ENCODE measurements at regions not wholly inside any gene's neighbourhood (a gene's known extent, or its start where the extent isn't known, plus 50 kb on each side); places are given as distances from the start of the nearest gene placed in this dataset.
"Not testable (repeated sequence)": the region's sequence is repeated elsewhere in the genome, so short reads cannot be mapped to it uniquely, and the experiment has no call there.

DNA sequence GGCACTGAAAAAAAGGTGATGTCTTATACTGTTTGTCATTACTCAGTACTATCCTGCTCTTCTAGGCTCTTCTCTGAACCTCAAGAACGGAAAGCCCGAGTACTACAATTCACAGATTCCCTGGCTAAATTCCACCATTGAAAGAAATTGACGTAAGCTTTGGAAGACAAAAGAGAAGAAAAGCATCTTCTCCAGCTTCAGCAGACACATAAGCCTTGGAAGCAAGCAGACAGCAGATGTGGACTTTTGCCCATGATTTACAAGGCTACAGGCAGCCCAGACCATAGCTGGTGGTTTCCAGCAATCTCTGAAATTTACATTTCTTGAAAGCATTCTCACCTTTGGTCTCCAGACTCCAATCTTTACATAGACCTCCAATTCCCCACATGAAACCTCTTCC, 289.0 kb downstream of the C1D start:
- DNase-seq (ENCODE audit: extremely low read depth, insufficient read length), result no peak
- TF ChIP-seq, protein P1, sequence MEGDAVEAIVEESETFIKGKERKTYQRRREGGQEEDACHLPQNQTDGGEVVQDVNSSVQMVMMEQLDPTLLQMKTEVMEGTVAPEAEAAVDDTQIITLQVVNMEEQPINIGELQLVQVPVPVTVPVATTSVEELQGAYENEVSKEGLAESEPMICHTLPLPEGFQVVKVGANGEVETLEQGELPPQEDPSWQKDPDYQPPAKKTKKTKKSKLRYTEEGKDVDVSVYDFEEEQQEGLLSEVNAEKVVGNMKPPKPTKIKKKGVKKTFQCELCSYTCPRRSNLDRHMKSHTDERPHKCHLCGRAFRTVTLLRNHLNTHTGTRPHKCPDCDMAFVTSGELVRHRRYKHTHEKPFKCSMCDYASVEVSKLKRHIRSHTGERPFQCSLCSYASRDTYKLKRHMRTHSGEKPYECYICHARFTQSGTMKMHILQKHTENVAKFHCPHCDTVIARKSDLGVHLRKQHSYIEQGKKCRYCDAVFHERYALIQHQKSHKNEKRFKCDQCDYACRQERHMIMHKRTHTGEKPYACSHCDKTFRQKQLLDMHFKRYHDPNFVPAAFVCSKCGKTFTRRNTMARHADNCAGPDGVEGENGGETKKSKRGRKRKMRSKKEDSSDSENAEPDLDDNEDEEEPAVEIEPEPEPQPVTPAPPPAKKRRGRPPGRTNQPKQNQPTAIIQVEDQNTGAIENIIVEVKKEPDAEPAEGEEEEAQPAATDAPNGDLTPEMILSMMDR (IDR thresholded peaks at IDR 0.05; ENCODE audit: insufficient read depth, low read length, poor library complexity, severe bottlenecking), result no peak
- H3K4me3 ChIP-seq (replicated peaks; ENCODE audit: low read depth, low read length), result no peak overlapping the region

GRCh38 chr2:67776276-67776675, 286.5 kb downstream of the C1D start:
- DNase-seq (ENCODE audit: extremely low read depth, insufficient read length), result no peak
- TF ChIP-seq, protein P1 (IDR thresholded peaks at IDR 0.05; ENCODE audit: insufficient read depth, low read length, poor library complexity, severe bottlenecking), result no peak
- Histone ChIP-seq H3K27me3 (replicated peaks; ENCODE audit: control insufficient read depth, insufficient read depth, low read length) (peaks cover 2% of the 10 kb centered on the region), H3K4me3 (replicated peaks; ENCODE audit: low read depth, low read length) (no peak overlapping the region), H3K36me3 (ENCODE audit: control insufficient read depth, insufficient read depth, low read length) (no peaks in the 10 kb centered on the region)

More for the DNA sequence above, 289.0 kb downstream of the C1D start:
- Histone ChIP-seq H3K36me3 (ENCODE audit: control insufficient read depth, insufficient read depth, low read length) (no peaks in the 10 kb centered on the region), H3K27me3 (replicated peaks; ENCODE audit: control insufficient read depth, insufficient read depth, low read length) (no peaks in the 10 kb centered on the region; the same call in 1 of the 2 replicates)

GRCh38 chr2:67777010-67777409, 285.8 kb downstream of the C1D start:
- Histone ChIP-seq H3K4me3 (replicated peaks; ENCODE audit: low read depth, low read length) (no peak overlapping the region), H3K36me3 (ENCODE audit: control insufficient read depth, insufficient read depth, low read length) (no peaks in the 10 kb centered on the region), H3K27me3 (replicated peaks; ENCODE audit: control insufficient read depth, insufficient read depth, low read length) (peaks cover 2% of the 10 kb centered on the region)
- TF ChIP-seq, protein P1 (IDR thresholded peaks at IDR 0.05; ENCODE audit: insufficient read depth, low read length, poor library complexity, severe bottlenecking), result no peak
- DNase-seq (ENCODE audit: extremely low read depth, insufficient read length), result no peak

GRCh38 chr2:67777836-67778429, 284.9 kb downstream of the C1D start:
- no peaks in the 10 kb centered on the region for H3K36me3 ChIP-seq (ENCODE audit: control insufficient read depth, insufficient read depth, low read length)
- H3K4me3 ChIP-seq (replicated peaks; ENCODE audit: low read depth, low read length), result no peak overlapping the region
- peaks cover 2% of the 10 kb centered on the region for H3K27me3 ChIP-seq (replicated peaks; ENCODE audit: control insufficient read depth, insufficient read depth, low read length)

GRCh38 chr2:67780841-67781240, 282.0 kb downstream of the C1D start:
- DNase-seq (ENCODE audit: extremely low read depth, insufficient read length); H3K4me3 ChIP-seq (replicated peaks; ENCODE audit: low read depth, low read length); H3K36me3 ChIP-seq (ENCODE audit: control insufficient read depth, insufficient read depth, low read length); H3K27me3 ChIP-seq (replicated peaks; ENCODE audit: control insufficient read depth, insufficient read depth, low read length): not testable (repeated sequence)

More at GRCh38 chr2:67777836-67778429, 284.9 kb downstream of the C1D start:
- DNase-seq (ENCODE audit: extremely low read depth, insufficient read length), result no peak
- TF ChIP-seq, protein P1 (IDR thresholded peaks at IDR 0.05; ENCODE audit: insufficient read depth, low read length, poor library complexity, severe bottlenecking), result no peak

DNA sequence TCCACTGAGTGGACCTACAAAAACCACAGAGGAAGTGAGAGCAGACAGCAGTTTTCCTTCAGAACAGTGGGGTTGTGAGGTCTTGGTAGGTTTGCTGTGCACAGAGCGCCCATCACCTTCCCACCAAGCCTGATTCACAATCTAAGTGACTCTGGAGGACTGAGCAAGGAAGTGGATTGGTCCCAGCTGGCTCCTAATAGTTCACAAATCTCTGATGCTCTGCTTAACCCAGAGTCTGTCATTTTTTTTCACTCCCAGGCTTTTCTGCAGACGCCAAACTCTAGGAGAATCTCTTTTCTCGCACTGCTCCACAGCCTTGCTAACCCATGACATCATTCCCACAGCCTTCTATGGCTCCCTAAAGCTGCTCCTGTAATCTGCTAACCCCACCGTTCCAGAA, 280.4 kb downstream of the C1D start:
- H3K36me3 ChIP-seq (ENCODE audit: control insufficient read depth, insufficient read depth, low read length), result no peaks in the 10 kb centered on the region
- no peak overlapping the region for H3K4me3 ChIP-seq (replicated peaks; ENCODE audit: low read depth, low read length)
- H3K27me3 ChIP-seq (replicated peaks; ENCODE audit: control insufficient read depth, insufficient read depth, low read length), result peaks cover 2% of the 10 kb centered on the region
- TF ChIP-seq, protein P1 (IDR thresholded peaks at IDR 0.05; ENCODE audit: insufficient read depth, low read length, poor library complexity, severe bottlenecking), result no peak
- DNase-seq (ENCODE audit: extremely low read depth, insufficient read length), result no peak
